ENCODE measurements at regions not wholly inside any gene's neighbourhood (a gene's known extent, or its start where the extent isn't known, plus 50 kb on each side); places are given as distances from the start of the nearest gene placed in this dataset.

DNA sequence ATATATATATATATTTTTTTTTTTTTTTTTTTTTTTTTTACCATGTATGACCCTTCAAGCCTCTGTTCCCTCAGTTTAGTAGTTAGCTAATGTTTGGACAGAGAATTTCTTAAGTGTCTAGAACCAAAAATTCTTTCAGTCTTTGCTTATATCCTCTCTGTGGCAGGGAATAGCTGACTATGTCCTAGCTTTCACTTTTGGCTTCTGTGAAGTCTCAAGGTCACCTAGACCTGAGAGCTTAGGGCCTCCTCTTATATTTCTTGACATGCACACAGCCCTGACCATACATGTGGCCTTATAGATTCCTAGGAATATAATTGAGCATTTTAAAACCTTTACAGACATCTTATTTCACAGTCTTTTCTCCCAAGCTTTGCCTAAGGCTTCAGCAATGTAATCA, 930.8 kb upstream of the CDH9 start:
- Histone ChIP-seq H4K20me1 (replicated peaks in 1 of 2; ENCODE audit: control insufficient read depth in 1 of 2, insufficient read depth in 2 of 2, low read length in 2 of 2) (no peaks in the 10 kb centered on the region), H3K23ac (ENCODE audit: insufficient read length) (no peak overlapping the region), H3K36me3 (ENCODE audit: control insufficient read depth in 2 of 4, insufficient read depth in 4 of 4, low read length in 3 of 4) (peaks cover 0 to 2% (median 0%) of the 10 kb centered on the region in 4 experiments; a peak in 1 of 8 replicates), H3K23me2 (ENCODE audit: low read depth, low read length) (no peaks in the 10 kb centered on the region), H2BK120ac (replicated peaks; ENCODE audit: low read depth, low read length) (no peak overlapping the region), H3K4me3 (ENCODE audit: extremely low read depth in 1 of 4, insufficient read depth in 2 of 4, low read depth in 3 of 4, low read length in 4 of 4) (no peak overlapping the region), H4K5ac (ENCODE audit: insufficient read length, low read depth, low read length) (no peak overlapping the region), H3K14ac (ENCODE audit: insufficient read length) (no peak overlapping the region), H3K4ac (replicated peaks; ENCODE audit: insufficient read length, low read depth, low read length) (no peak overlapping the region), H3K9me3 (ENCODE audit: insufficient read depth in 2 of 2, low read depth in 1 of 2, low read length in 1 of 2) (peaks cover 6 to 7% of the 10 kb centered on the region in 2 experiments; a peak in 3 of 4 replicates), H3K56ac (replicated peaks; ENCODE audit: insufficient read length, low read depth, low read length) (no peak overlapping the region), H3K18ac (ENCODE audit: extremely low read depth, low read length) (no peak overlapping the region), H2AFZ (ENCODE audit: low read length) (no peak overlapping the region), H3K9ac (replicated peaks in 1 of 4; ENCODE audit: extremely low read depth in 1 of 4, low read depth in 3 of 4, low read length in 3 of 4) (no peak overlapping the region), H3K79me1 (ENCODE audit: low read depth, low read length) (no peaks in the 10 kb centered on the region), H4K91ac (replicated peaks; ENCODE audit: insufficient read length, low read length) (no peak overlapping the region), H4K8ac (ENCODE audit: extremely low read depth, insufficient read depth, low read length) (no peak overlapping the region), H2BK12ac (ENCODE audit: low read depth, low read length) (no peak overlapping the region), H3K79me2 (ENCODE audit: control insufficient read depth in 1 of 2, insufficient read depth in 2 of 2, low read length in 2 of 2) (no peaks in the 10 kb centered on the region), H3K4me1 (replicated peaks in 1 of 4; ENCODE audit: control insufficient read depth in 3 of 4, insufficient read depth in 4 of 4, low read length in 3 of 4) (no peaks in the 10 kb centered on the region), H3K27ac (ENCODE audit: low read depth, low read length) (no peak overlapping the region), H2BK15ac (ENCODE audit: low read length) (no peak overlapping the region), H2AK5ac (ENCODE audit: low read depth, low read length) (no peak overlapping the region), H2BK20ac (ENCODE audit: low read length) (no peak overlapping the region), H3K4me2 (ENCODE audit: insufficient read depth in 1 of 2, low read depth in 2 of 2, low read length in 2 of 2) (no peak overlapping the region), H3K27me3 (replicated peaks in 1 of 4; ENCODE audit: control insufficient read depth in 3 of 4, extremely low read depth in 1 of 4, insufficient read depth in 3 of 4, low read length in 3 of 4) (no peaks in the 10 kb centered on the region), H2BK5ac (ENCODE audit: low read depth, low read length) (no peak overlapping the region)
- DNase-seq (ENCODE audit: low read depth in 1 of 2, low spot score in 2 of 2) (no peak), FAIRE-seq (no peak)
- ChIA-PET POLR2A (ENCODE audit: partially characterized antibody) (interaction anchor here (0.7 kb wide), 1 partner anchor 53 kb away, joined by 3 read pairs; no protein-coding TSS in a partner anchor), CTCF (ENCODE audit: partially characterized antibody) (no interaction called here)
- no peak for TF ChIP-seq RBBP5 (IDR thresholded peaks at IDR 0.05; ENCODE audit: borderline replicate concordance, low read depth, low read length)
- TF ChIP-seq CHD7 (IDR thresholded peaks at IDR 0.05; ENCODE audit: insufficient replicate concordance, low read length): no peak

All from H1 (cell line).